Endodermal cell (in vitro differentiated cells): ENCODE measurements at regions not wholly inside any gene's neighbourhood (a gene's known extent, or its start where the extent isn't known, plus 50 kb on each side); places are given as distances from the start of the nearest gene placed in this dataset.

ENCODE experiments used
- DNase-seq: peaks from one replicate; pipeline ENCODE4 v3.0.0-alpha.2; 2017
- H3K27ac ChIP-seq: 2 replicates; pipeline ENCODE4 v1.5.1; 2013; ENCODE audit warnings: mild to moderate bottlenecking, low read depth, low read length, moderate library complexity
- H3K27me3 ChIP-seq: 2 replicates; pipeline ENCODE4 v1.6.1; 2013; ENCODE audit warnings: mild to moderate bottlenecking, low read length, moderate library complexity; ENCODE audit not compliant: insufficient read depth, control insufficient read depth, poor library complexity, severe bottlenecking
- H3K36me3 ChIP-seq: 2 replicates; pipeline ENCODE4 v1.7.0; 2013; ENCODE audit warnings: mild to moderate bottlenecking, low read length, moderate library complexity; ENCODE audit not compliant: control insufficient read depth, insufficient read depth
- H3K4me1 ChIP-seq: one replicate; pipeline ENCODE4 v1.7.0; 2013; ENCODE audit warnings: low read length; ENCODE audit not compliant: control insufficient read depth, insufficient read depth
- H3K4me3 ChIP-seq: 2 replicates; pipeline ENCODE4 v1.5.1; 2013; ENCODE audit warnings: mild to moderate bottlenecking, low read length, moderate library complexity
- H3K9ac ChIP-seq: 2 replicates; pipeline ENCODE4 v1.6.1; 2013; ENCODE audit warnings: mild to moderate bottlenecking, low read length, moderate library complexity; ENCODE audit not compliant: poor library complexity, severe bottlenecking; ENCODE audit errors: extremely low read depth
- H3K9me3 ChIP-seq: 2 replicates; pipeline ENCODE4 v1.6.1; 2013; ENCODE audit warnings: mild to moderate bottlenecking, low read length, moderate library complexity; ENCODE audit not compliant: control insufficient read depth
- H3K27ac Mint-ChIP-seq: 2 replicates; pipeline ENCODE4 v1.8.0; 2020; ENCODE audit warnings: mixed read lengths
- H3K27me3 Mint-ChIP-seq: 2 replicates; pipeline ENCODE4 v1.8.0; 2021; ENCODE audit warnings: mild to moderate bottlenecking, mixed read lengths; ENCODE audit not compliant: insufficient read depth
- H3K36me3 Mint-ChIP-seq: 2 replicates; pipeline ENCODE4 v1.8.0; 2020; ENCODE audit warnings: low read depth, mixed read lengths
- H3K4me1 Mint-ChIP-seq: 2 replicates; pipeline ENCODE4 v1.8.0; 2020; ENCODE audit warnings: mixed read lengths
- H3K4me3 Mint-ChIP-seq: 2 replicates; pipeline ENCODE4 v1.8.0; 2020; ENCODE audit warnings: mild to moderate bottlenecking, moderate library complexity, mixed read lengths
- H3K9me3 Mint-ChIP-seq: 2 replicates; pipeline ENCODE4 v1.8.0; 2020; ENCODE audit warnings: mild to moderate bottlenecking, mixed read lengths
- WGBS, 2 experiments: methylation state at CpG; one replicate each; pipeline versions ENCODE4 v1.1.5 to v1.1.7; 2013; ENCODE audit warnings: missing lambda C conversion rate in 2 of 2, mixed read lengths in 1 of 2; ENCODE audit not compliant: insufficient coverage in 1 of 2, insufficient read length in 1 of 2; 5-methylcytosine and 5-hydroxymethylcytosine counted together
- TF ChIP-seq, protein P1 (sequence below): fragments of 200-600 bp; sonication (generic); conservative IDR thresholded peaks from 2 replicates; pipeline ENCODE4 v1.5.0; 2021; ENCODE audit warnings: antibody characterized with exemption, mild to moderate bottlenecking

DNA sequence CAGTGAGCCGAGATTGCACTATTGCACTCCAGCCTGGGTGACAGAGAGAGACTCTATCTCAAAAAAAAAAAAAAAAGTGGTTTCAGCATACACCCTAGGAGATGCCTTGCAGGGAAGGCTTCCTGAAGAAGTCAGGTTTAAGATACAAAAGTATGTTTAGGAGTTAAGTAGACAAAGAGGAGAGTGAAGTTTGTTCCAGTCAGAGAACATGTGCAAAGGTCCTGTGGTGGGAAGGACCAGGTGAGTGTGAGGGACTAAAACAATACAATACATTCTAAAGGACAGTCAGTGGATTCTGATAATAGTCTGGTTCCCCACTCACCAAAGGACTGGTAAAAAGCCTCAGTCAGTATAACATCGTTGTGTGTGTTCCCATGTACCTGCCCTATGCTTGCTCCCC, 299.3 kb downstream of the HIVEP2 start:
- Mint-ChIP-seq H3K4me3 (no peak overlapping the region), H3K27ac (no peak overlapping the region), H3K4me1 (peaks cover 24% of the 10 kb centered on the region), H3K36me3 (no peaks in the 10 kb centered on the region), H3K27me3 (no peaks in the 10 kb centered on the region), H3K9me3 (no peaks in the 10 kb centered on the region)
- TF ChIP-seq, protein P1, sequence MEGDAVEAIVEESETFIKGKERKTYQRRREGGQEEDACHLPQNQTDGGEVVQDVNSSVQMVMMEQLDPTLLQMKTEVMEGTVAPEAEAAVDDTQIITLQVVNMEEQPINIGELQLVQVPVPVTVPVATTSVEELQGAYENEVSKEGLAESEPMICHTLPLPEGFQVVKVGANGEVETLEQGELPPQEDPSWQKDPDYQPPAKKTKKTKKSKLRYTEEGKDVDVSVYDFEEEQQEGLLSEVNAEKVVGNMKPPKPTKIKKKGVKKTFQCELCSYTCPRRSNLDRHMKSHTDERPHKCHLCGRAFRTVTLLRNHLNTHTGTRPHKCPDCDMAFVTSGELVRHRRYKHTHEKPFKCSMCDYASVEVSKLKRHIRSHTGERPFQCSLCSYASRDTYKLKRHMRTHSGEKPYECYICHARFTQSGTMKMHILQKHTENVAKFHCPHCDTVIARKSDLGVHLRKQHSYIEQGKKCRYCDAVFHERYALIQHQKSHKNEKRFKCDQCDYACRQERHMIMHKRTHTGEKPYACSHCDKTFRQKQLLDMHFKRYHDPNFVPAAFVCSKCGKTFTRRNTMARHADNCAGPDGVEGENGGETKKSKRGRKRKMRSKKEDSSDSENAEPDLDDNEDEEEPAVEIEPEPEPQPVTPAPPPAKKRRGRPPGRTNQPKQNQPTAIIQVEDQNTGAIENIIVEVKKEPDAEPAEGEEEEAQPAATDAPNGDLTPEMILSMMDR = no peak
- H3K27ac ChIP-seq = no peak overlapping the region
- no peak for DNase-seq
- no peak overlapping the region for H3K4me3 ChIP-seq
- 89% methylated on average over 1 to 2 of the region's 2 CpGs for WGBS, 2 experiments
- no peaks in the 10 kb centered on the region for H3K9me3 ChIP-seq
- peaks cover 8% of the 10 kb centered on the region for H3K4me1 ChIP-seq
- no peak overlapping the region for H3K9ac ChIP-seq
- H3K36me3 ChIP-seq = no peaks in the 10 kb centered on the region
- H3K27me3 ChIP-seq = no peaks in the 10 kb centered on the region

DNA sequence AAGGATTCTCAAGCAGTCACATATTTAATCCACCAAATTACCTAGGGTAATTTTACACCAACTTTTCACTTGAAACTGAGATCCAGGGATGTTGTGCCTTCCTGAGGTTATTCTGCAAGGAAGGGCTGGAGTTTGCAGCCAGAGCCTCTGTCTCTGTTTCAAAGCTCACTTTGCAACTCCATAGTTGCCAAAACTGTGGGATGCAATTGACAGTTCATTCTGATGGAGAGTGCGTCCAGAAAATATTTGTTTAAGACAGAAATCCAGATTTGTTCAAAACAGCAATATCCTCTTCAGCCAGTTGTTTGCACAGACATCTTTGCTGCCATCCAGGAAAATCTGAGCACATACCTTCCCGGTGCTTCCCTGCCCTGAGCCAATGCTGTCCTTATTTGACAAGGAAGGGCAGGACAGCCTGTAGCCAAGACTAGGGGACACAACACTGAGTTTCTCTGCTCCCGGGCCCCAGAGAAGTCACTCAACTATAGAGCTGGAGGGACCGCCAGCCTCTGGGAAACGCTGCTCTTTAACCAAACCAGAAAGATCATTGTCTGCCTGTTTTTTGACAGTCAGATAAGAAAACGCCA, 297.4 kb downstream of the HIVEP2 start:
- H3K4me3 ChIP-seq = no peak overlapping the region
- DNase-seq = peak; percentile 74
- Mint-ChIP-seq H3K4me1 (peaks cover 24% of the 10 kb centered on the region), H3K27ac (peak overlapping the region; percentile 70), H3K4me3 (peak overlapping the region; percentile 9), H3K27me3 (no peaks in the 10 kb centered on the region), H3K9me3 (no peaks in the 10 kb centered on the region), H3K36me3 (no peaks in the 10 kb centered on the region)
- H3K27ac ChIP-seq = no peak overlapping the region
- 28 to 33% methylated on average over 5 to 6 of the region's 6 CpGs for WGBS, 2 experiments
- H3K27me3 ChIP-seq = no peaks in the 10 kb centered on the region
- H3K9ac ChIP-seq = no peak overlapping the region
- TF ChIP-seq, protein P1 = no peak
- peaks cover 8% of the 10 kb centered on the region for H3K4me1 ChIP-seq
- H3K36me3 ChIP-seq = no peaks in the 10 kb centered on the region
- H3K9me3 ChIP-seq = no peaks in the 10 kb centered on the region

DNA sequence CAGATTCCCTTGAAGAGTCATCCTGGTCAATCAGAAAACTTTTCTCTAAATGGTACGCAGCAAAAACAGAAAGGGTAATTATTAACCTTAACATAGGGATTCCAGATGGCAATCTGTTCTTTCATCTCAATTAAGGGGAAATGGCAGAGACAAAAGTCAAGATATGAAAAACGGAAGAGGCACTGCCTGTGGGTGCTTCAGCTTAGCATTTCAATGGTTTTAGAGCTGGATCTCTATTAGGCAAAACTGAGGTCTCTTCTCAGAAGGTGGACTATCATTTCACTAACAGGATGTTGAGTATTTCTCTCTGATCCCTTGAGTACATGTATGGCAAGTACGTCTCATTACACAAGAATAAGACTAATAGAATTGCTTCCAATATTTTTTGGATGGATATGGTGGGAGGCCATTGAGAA, 296.9 kb downstream of the HIVEP2 start:
- no peak for DNase-seq
- H3K27ac Mint-ChIP-seq = peak overlapping the region; percentile 70
- H3K27me3 Mint-ChIP-seq = no peaks in the 10 kb centered on the region
- no peaks in the 10 kb centered on the region for H3K27me3 ChIP-seq
- H3K4me3 Mint-ChIP-seq = peak overlapping the region; percentile 9
- peaks cover 8% of the 10 kb centered on the region for H3K4me1 ChIP-seq
- H3K9me3 ChIP-seq = no peaks in the 10 kb centered on the region
- H3K9ac ChIP-seq = no peak overlapping the region
- H3K27ac ChIP-seq = no peak overlapping the region
- TF ChIP-seq, protein P1 = no peak
- H3K4me3 ChIP-seq = no peak overlapping the region
- no peaks in the 10 kb centered on the region for H3K36me3 Mint-ChIP-seq
- no peaks in the 10 kb centered on the region for H3K36me3 ChIP-seq
- WGBS, 2 experiments = 8 to 24% methylated on average over 2 to 3 of the region's 3 CpGs
- no peaks in the 10 kb centered on the region for H3K9me3 Mint-ChIP-seq
- H3K4me1 Mint-ChIP-seq = peaks cover 24% of the 10 kb centered on the region
